Sigmoid colon (tissue), 4 donors: ENCODE measurements at regions not wholly inside any gene's neighbourhood (a gene's known extent, or its start where the extent isn't known, plus 50 kb on each side); places are given as distances from the start of the nearest gene placed in this dataset.

Experiments
- EP300 ChIP-seq, 4 donors: sonication (generic); formaldehyde crosslinking; IDR thresholded peaks; one replicate each; pipeline ENCODE4 v1.6.1; 2017; ENCODE audit warnings: antibody characterized with exemption in 4 of 4
- POLR2A ChIP-seq, 2 donors: fragments of 450-650 bp; IDR thresholded peaks; one replicate each; pipeline ENCODE4 v1.6.1; 2016; ENCODE audit warnings: antibody characterized with exemption in 2 of 2, mild to moderate bottlenecking in 2 of 2, moderate library complexity in 2 of 2
- POLR2AphosphoS5 ChIP-seq, 4 donors: sonication (generic); formaldehyde crosslinking; IDR thresholded peaks; one replicate each; pipeline ENCODE4 v1.6.1; 2017; ENCODE audit warnings: antibody characterized with exemption in 4 of 4
- TF ChIP-seq, protein P1 (sequence below), 4 experiments: fragments of 450-650 bp in 3 of 4; fragments of 200-600 bp in 1 of 4; IDR thresholded peaks; one replicate each; pipeline ENCODE4 v1.5.1; 2016 to 2019; ENCODE audit warnings: antibody characterized with exemption in 4 of 4, mild to moderate bottlenecking in 3 of 4, moderate library complexity in 2 of 4

DNA sequence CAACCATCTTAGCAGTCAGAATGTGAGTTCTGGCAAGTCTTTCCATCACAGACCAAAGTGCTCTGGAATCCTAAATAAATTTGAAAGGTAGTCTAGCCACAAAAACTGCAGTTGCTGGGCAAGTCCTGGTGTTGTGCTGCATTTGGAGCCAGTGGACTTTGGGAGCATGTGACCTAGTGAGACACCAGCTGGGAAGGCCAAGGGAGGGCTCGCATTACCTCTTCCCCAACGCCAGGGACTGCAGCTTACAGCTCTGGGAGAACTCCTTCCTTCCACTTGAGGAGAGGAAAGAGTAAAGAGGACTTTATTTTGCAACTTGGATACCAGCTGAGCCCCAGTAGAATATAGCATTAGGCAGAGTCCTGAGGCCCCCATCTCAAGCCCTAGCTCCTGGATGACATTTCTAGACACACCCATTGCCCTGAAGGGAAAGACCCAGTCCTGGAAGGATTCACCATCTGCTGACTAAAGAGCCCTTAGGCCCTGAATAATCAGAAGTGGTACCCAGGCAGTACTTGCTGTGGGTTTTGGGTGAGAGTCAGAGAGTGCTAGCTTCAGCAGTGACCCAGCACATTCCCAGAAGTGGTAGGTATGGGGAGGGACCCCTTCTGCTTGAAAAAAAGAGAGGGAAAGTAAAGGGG is 190.7 kb downstream of the NUF2 start:
- TF ChIP-seq, protein P1, sequence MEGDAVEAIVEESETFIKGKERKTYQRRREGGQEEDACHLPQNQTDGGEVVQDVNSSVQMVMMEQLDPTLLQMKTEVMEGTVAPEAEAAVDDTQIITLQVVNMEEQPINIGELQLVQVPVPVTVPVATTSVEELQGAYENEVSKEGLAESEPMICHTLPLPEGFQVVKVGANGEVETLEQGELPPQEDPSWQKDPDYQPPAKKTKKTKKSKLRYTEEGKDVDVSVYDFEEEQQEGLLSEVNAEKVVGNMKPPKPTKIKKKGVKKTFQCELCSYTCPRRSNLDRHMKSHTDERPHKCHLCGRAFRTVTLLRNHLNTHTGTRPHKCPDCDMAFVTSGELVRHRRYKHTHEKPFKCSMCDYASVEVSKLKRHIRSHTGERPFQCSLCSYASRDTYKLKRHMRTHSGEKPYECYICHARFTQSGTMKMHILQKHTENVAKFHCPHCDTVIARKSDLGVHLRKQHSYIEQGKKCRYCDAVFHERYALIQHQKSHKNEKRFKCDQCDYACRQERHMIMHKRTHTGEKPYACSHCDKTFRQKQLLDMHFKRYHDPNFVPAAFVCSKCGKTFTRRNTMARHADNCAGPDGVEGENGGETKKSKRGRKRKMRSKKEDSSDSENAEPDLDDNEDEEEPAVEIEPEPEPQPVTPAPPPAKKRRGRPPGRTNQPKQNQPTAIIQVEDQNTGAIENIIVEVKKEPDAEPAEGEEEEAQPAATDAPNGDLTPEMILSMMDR (IDR thresholded peaks at IDR 0.05) = no peak
- TF ChIP-seq POLR2AphosphoS5 (IDR thresholded peaks at IDR 0.05) = no peak
- no peak for TF ChIP-seq EP300 (IDR thresholded peaks at IDR 0.05)
- TF ChIP-seq POLR2A (IDR thresholded peaks at IDR 0.05) = no peak
